RWPE2 (cell line): ENCODE measurements at regions not wholly inside any gene's neighbourhood (a gene's known extent, or its start where the extent isn't known, plus 50 kb on each side); places are given as distances from the start of the nearest gene placed in this dataset.

Source experiments
- ATAC-seq: fragments of 200-7000 bp; cut with Tn5 transposase; 3 replicates; pipeline ENCODE4 v1.9.1; 2021; ENCODE audit warnings: low read depth
- DNase-seq: peaks from one replicate; pipeline ENCODE4 v3.0.0-alpha.2; 2020; ENCODE audit warnings: low spot score
- H3K27ac ChIP-seq: fragments of 450-650 bp; 2 replicates; pipeline ENCODE4 v1.5.1; 2017; ENCODE audit warnings: mild to moderate bottlenecking; ENCODE audit not compliant: poor library complexity, severe bottlenecking
- H3K27me3 ChIP-seq: fragments of 250-450 bp; sonication (Bioruptor Pico); 2 replicates; pipeline ENCODE4 v1.5.1; 2021; ENCODE audit warnings: mild to moderate bottlenecking, moderate library complexity; ENCODE audit not compliant: insufficient read depth, poor library complexity, severe bottlenecking
- H3K36me3 ChIP-seq: fragments of 250-450 bp; sonication (Bioruptor Pico); 2 replicates; pipeline ENCODE4 v1.5.1; 2020; ENCODE audit warnings: low read depth, mild to moderate bottlenecking, moderate library complexity
- H3K4me1 ChIP-seq: fragments of 250-450 bp; sonication (Bioruptor Pico); 2 replicates; pipeline ENCODE4 v1.5.1; 2021; ENCODE audit warnings: mild to moderate bottlenecking, moderate library complexity; ENCODE audit not compliant: insufficient read depth, poor library complexity, severe bottlenecking
- H3K4me3 ChIP-seq: fragments of 250-450 bp; sonication (Bioruptor Pico); 2 replicates; pipeline ENCODE4 v1.5.1; 2021; ENCODE audit warnings: mild to moderate bottlenecking, moderate library complexity; ENCODE audit not compliant: severe bottlenecking
- H3K9me3 ChIP-seq: fragments of 250-450 bp; sonication (Bioruptor Pico); 2 replicates; pipeline ENCODE4 v1.5.1; 2021; ENCODE audit warnings: mild to moderate bottlenecking, moderate library complexity; ENCODE audit not compliant: severe bottlenecking
- CTCF ChIP-seq: fragments of 450-650 bp; IDR thresholded peaks from one replicate; pipeline ENCODE4 v1.5.1; 2017; ENCODE audit warnings: mild to moderate bottlenecking, moderate library complexity; ENCODE audit not compliant: poor library complexity, severe bottlenecking

GRCh38 chr4:34920032-34920431, 1324.3 kb downstream of the ARAP2 start:
- Histone ChIP-seq H3K4me3 (no peak overlapping the region), H3K27ac (no peak overlapping the region), H3K36me3 (no peaks in the 10 kb centered on the region), H3K9me3 (no peaks in the 10 kb centered on the region), H3K27me3 (no peaks in the 10 kb centered on the region), H3K4me1 (no peaks in the 10 kb centered on the region)
- ATAC-seq (no peak), DNase-seq (no peak)
- TF ChIP-seq CTCF = no peak

- Histone ChIP-seq H3K9me3 (no peaks in the 10 kb centered on the region), H3K36me3 (no peaks in the 10 kb centered on the region), H3K4me1 (no peaks in the 10 kb centered on the region), H3K4me3 (no peak overlapping the region), H3K27me3 (no peaks in the 10 kb centered on the region), H3K27ac (no peak overlapping the region)
- TF ChIP-seq CTCF = no peak
- ATAC-seq (no peak), DNase-seq (no peak)
These were observed 1322.9 kb downstream of the ARAP2 start for GRCh38 chr4:34921391-34921790.

GRCh38 chr4:34922325-34922724, 1322.0 kb downstream of the ARAP2 start:
- H3K27ac ChIP-seq = no peak overlapping the region
- no peak overlapping the region for H3K4me3 ChIP-seq
- no peaks in the 10 kb centered on the region for H3K27me3 ChIP-seq
- TF ChIP-seq CTCF = no peak
- no peaks in the 10 kb centered on the region for H3K4me1 ChIP-seq
- DNase-seq (no peak), ATAC-seq (no peak)
- H3K36me3 ChIP-seq = no peaks in the 10 kb centered on the region
- no peaks in the 10 kb centered on the region for H3K9me3 ChIP-seq

- Histone ChIP-seq H3K27me3 (no peaks in the 10 kb centered on the region), H3K36me3 (no peaks in the 10 kb centered on the region), H3K9me3 (no peaks in the 10 kb centered on the region), H3K4me1 (peaks cover 3% of the 10 kb centered on the region), H3K27ac (no peak overlapping the region), H3K4me3 (no peak overlapping the region)
- no peak for TF ChIP-seq CTCF
- DNase-seq (no peak), ATAC-seq (peak; percentile 71)
These were observed 1311.7 kb downstream of the ARAP2 start for GRCh38 chr4:34932591-34932990.

- TF ChIP-seq CTCF = no peak
- no peak for DNase-seq
- no peaks in the 10 kb centered on the region for H3K9me3 ChIP-seq
- no peak for ATAC-seq
- no peak overlapping the region for H3K27ac ChIP-seq
- H3K27me3 ChIP-seq = no peaks in the 10 kb centered on the region
- H3K4me3 ChIP-seq = no peak overlapping the region
- H3K36me3 ChIP-seq = no peaks in the 10 kb centered on the region
- peaks cover 3% of the 10 kb centered on the region for H3K4me1 ChIP-seq
These were observed 1308.6 kb downstream of the ARAP2 start for GRCh38 chr4:34935739-34936138.
